ENCODE measurements at regions not wholly inside any gene's neighbourhood (a gene's known extent, or its start where the extent isn't known, plus 50 kb on each side); places are given as distances from the start of the nearest gene placed in this dataset.

- TF ChIP-seq ZFX (IDR thresholded peaks at IDR 0.05) (no peak), CTCF (conservative IDR thresholded peaks at IDR 0.05) (no peak)
- no peak overlapping the region for H3K27ac ChIP-seq
These were observed 903.0 kb upstream of the DDX18 start for GRCh38 chr2:116911540-116911939.

DNA sequence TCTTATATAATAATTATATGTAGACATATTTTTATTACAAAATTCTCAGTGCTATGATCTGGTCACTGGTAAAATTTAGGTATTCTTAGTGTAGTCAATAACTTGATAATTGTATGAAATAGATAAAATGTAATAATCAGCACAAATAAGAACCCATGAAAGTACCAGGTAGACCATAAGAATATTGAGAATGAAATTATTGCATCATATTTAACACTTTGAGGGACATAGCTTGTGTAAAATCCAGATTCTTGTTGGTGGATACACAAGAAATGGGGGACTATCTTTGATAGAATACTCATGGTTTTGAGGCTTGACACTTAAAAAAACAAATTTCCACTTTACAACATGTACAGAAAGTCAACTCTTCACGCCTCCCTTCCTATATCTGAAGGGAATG is 898.8 kb upstream of the DDX18 start:
- TF ChIP-seq CTCF (conservative IDR thresholded peaks at IDR 0.05) (no peak), ZFX (IDR thresholded peaks at IDR 0.05) (no peak)
- no peak overlapping the region for H3K27ac ChIP-seq

GRCh38 chr2:116917196-116917595 is 897.3 kb upstream of the DDX18 start:
- H3K27ac ChIP-seq: no peak overlapping the region
- TF ChIP-seq ZFX (IDR thresholded peaks at IDR 0.05) (no peak), CTCF (conservative IDR thresholded peaks at IDR 0.05) (no peak)

DNA sequence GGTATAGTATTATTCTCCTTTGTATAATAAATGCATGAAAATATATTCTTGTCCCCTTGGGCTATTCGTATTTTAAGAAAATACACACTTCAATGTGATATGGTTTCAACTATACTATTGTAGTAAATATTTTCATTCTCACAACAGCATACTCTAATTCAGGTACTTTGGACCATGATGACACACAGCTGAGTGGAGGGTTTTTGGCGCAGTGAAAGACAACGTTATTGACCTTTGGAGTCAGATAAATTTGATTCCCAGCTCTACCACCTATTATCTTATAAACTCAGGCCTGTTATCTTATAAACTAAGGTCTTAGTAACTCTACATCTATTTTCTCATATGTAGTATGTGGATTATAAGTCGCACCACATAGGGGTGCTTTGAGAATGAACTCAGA is 895.9 kb upstream of the DDX18 start:
- H3K27ac ChIP-seq: no peak overlapping the region
- TF ChIP-seq CTCF (conservative IDR thresholded peaks at IDR 0.05) (no peak), ZFX (IDR thresholded peaks at IDR 0.05) (no peak)

DNA sequence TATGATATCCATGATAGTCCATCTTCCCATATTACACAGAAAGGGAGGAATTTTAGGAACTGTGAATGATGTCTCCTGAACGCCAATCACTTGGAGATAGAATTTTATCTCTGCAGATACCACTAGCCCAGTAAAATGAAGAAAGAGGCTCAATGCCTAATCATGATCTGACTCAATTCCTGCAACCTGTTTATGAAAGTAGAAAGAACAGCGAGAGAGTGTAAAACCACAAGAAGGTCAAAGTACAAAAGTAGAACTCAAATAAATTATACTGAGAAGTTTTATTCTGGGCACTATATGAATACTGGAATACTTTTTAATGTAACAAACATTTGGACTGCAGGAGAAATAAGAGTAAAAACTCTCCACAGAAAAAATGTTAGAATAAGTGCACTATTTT is 892.1 kb upstream of the DDX18 start:
- TF ChIP-seq ZFX (IDR thresholded peaks at IDR 0.05) (no peak), CTCF (conservative IDR thresholded peaks at IDR 0.05) (no peak)

DNA sequence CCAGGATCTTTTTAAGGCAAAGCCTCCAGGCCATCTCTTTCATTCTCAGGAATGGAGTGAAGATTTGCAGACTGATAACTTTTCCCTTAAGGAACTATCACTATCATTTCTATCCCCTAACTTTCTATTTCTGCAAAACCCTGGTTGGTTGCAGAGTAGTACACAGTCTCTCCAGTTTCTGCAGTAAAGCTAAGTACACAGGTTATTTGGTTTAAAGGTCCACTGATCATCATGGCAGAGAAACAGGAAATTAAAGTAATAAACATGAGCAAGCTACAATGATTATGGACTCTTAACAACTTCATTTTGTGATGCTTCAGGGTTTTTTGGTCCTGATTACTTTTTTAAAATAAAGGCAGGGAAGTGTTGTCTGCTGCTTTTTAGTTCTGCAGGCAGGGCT is 890.0 kb upstream of the DDX18 start:
- no peak overlapping the region for H3K27ac ChIP-seq
- no peak for TF ChIP-seq ZFX (IDR thresholded peaks at IDR 0.05)
- TF ChIP-seq CTCF (conservative IDR thresholded peaks at IDR 0.05): no peak

More for the DNA sequence above, 892.1 kb upstream of the DDX18 start:
- H3K27ac ChIP-seq: no peak overlapping the region

GRCh38 chr2:116935097-116935814 is 879.2 kb upstream of the DDX18 start:
- no peak overlapping the region for H3K27ac ChIP-seq
- no peak for TF ChIP-seq CTCF (conservative IDR thresholded peaks at IDR 0.05)
- TF ChIP-seq ZFX (IDR thresholded peaks at IDR 0.05): no peak

Measured in C4-2B (cell line).